CD4-positive, alpha-beta T cell (primary cell): ENCODE measurements at regions not wholly inside any gene's neighbourhood (a gene's known extent, or its start where the extent isn't known, plus 50 kb on each side); places are given as distances from the start of the nearest gene placed in this dataset.

ENCODE experiments used
- ATAC-seq: fragments of 200-7000 bp; cut with Tn5 transposase; one replicate; pipeline ENCODE4 v1.10.0; 2022; ENCODE audit warnings: mild to moderate bottlenecking; ENCODE audit not compliant: poor library complexity
- CTCF ChIA-PET: fragments of 350-600 bp; sonication (Branson Sonifier 250); formaldehyde crosslinking; loops from one replicate; lab custom pipeline; 2021; ENCODE audit warnings: antibody characterized with exemption, inconsistent platforms; lab: Charles Lee
- POLR2A ChIA-PET: fragments of 350-600 bp; sonication (Branson Sonifier 250); formaldehyde crosslinking; loops from one replicate; lab custom pipeline; 2021; ENCODE audit warnings: antibody characterized with exemption, inconsistent platforms; lab: Charles Lee
- DNase-seq, 14 experiments: peaks; one replicate each; pipeline ENCODE4 v3.0.0-alpha.2; 2013 to 2020; ENCODE audit warnings: mixed read lengths in 2 of 14
- H3K27ac ChIP-seq, 2 donors: one replicate each; pipeline versions ENCODE4 v1.5.1 to v1.7.0; 2013; ENCODE audit warnings: low read length in 2 of 2, low read depth in 1 of 2, mild to moderate bottlenecking in 1 of 2
- H3K27me3 ChIP-seq, 2 experiments: 1 replicate in 1 of 2; 2 replicates in 1 of 2; pipeline versions ENCODE4 v1.6.1 to v1.7.0; 2013; ENCODE audit warnings: low read length in 2 of 2, control low read depth in 1 of 2, mild to moderate bottlenecking in 1 of 2, moderate library complexity in 1 of 2; ENCODE audit not compliant: insufficient read depth in 2 of 2, control insufficient read depth in 1 of 2
- H3K36me3 ChIP-seq: one replicate; pipeline ENCODE4 v1.6.1; 2013; ENCODE audit warnings: low read length, control low read depth; ENCODE audit not compliant: insufficient read depth
- H3K4me1 ChIP-seq: one replicate; pipeline ENCODE4 v1.6.1; 2013; ENCODE audit warnings: low read length, control low read depth; ENCODE audit not compliant: insufficient read depth
- H3K4me3 ChIP-seq: one replicate; pipeline ENCODE4 v1.5.1; 2013; ENCODE audit warnings: mild to moderate bottlenecking, low read length, moderate library complexity
- H3K9me3 ChIP-seq, 2 experiments: 1 replicate in 1 of 2; 2 replicates in 1 of 2; pipeline versions ENCODE4 v1.6.1 to v1.7.0; 2013; ENCODE audit warnings: low read length in 2 of 2, mild to moderate bottlenecking in 2 of 2, control low read depth in 1 of 2, moderate library complexity in 1 of 2; ENCODE audit not compliant: control insufficient read depth in 1 of 2, insufficient read depth in 1 of 2
- H3K27ac Mint-ChIP-seq: one replicate; pipeline ENCODE4 v1.8.0; 2020; ENCODE audit warnings: mixed read lengths
- H3K27me3 Mint-ChIP-seq: one replicate; pipeline ENCODE4 v1.8.0; 2021; ENCODE audit warnings: mixed read lengths
- H3K36me3 Mint-ChIP-seq: one replicate; pipeline ENCODE4 v1.8.0; 2021; ENCODE audit warnings: low read depth, mixed read lengths
- H3K4me1 Mint-ChIP-seq: one replicate; pipeline ENCODE4 v1.8.0; 2021; ENCODE audit warnings: low read depth, mixed read lengths
- H3K4me3 Mint-ChIP-seq: one replicate; pipeline ENCODE4 v1.8.0; 2020; ENCODE audit warnings: mild to moderate bottlenecking, mixed read lengths
- H3K9me3 Mint-ChIP-seq: one replicate; pipeline ENCODE4 v1.8.0; 2020; ENCODE audit warnings: mixed read lengths
- CTCF ChIP-seq: fragments of 200-600 bp; IDR thresholded peaks from one replicate; pipeline ENCODE4 v1.8.0; 2022; ENCODE audit warnings: antibody characterized with exemption, mild to moderate bottlenecking
- intact Hi-C, 2 experiments: fragments of 100-400 bp; cut with DNase I in 1 of 2; cut with micrococcal nuclease in 1 of 2; formaldehyde crosslinking; loops; one replicate each; pipeline versions ENCODE4 v1.15.1 to v1.9.0; 2023 to 2025; cut with DNase I, micrococcal nuclease

GRCh38 chr18:41695441-41695840 is 259.6 kb upstream of the PIK3C3 start:
- ChIA-PET POLR2A (no interaction called here), CTCF (no interaction called here)
- Histone ChIP-seq H3K9me3 (no peaks in the 10 kb centered on the region), H3K27ac (no peak overlapping the region), H3K4me1 (no peaks in the 10 kb centered on the region), H3K27me3 (no peaks in the 10 kb centered on the region), H3K36me3 (no peaks in the 10 kb centered on the region), H3K4me3 (no peak overlapping the region)
- Mint-ChIP-seq H3K36me3 (no peaks in the 10 kb centered on the region), H3K27me3 (no peaks in the 10 kb centered on the region), H3K4me1 (no peaks in the 10 kb centered on the region), H3K4me3 (no peak overlapping the region), H3K27ac (no peak overlapping the region), H3K9me3 (no peaks in the 10 kb centered on the region)
- intact Hi-C loops: no loop called here
- TF ChIP-seq CTCF: no peak
- ATAC-seq (no peak), DNase-seq (no peak)

GRCh38 chr18:41693008-41693407 is 262.0 kb upstream of the PIK3C3 start:
- no peak overlapping the region for H3K4me3 Mint-ChIP-seq
- DNase-seq (no peak), ATAC-seq (no peak)
- ChIA-PET CTCF (no interaction called here), POLR2A (no interaction called here)
- no peaks in the 10 kb centered on the region for H3K36me3 Mint-ChIP-seq
- H3K27me3 Mint-ChIP-seq: no peaks in the 10 kb centered on the region
- H3K4me1 Mint-ChIP-seq: no peaks in the 10 kb centered on the region
- no peak overlapping the region for H3K4me3 ChIP-seq
- no peak overlapping the region for H3K27ac Mint-ChIP-seq
- no peaks in the 10 kb centered on the region for H3K27me3 ChIP-seq
- no peaks in the 10 kb centered on the region for H3K4me1 ChIP-seq
- intact Hi-C loops: no loop called here
- no peak overlapping the region for H3K27ac ChIP-seq
- no peaks in the 10 kb centered on the region for H3K36me3 ChIP-seq
- no peak for TF ChIP-seq CTCF
- H3K9me3 Mint-ChIP-seq: peaks cover 2% of the 10 kb centered on the region
- H3K9me3 ChIP-seq: no peaks in the 10 kb centered on the region

GRCh38 chr18:41690332-41691127 is 264.5 kb upstream of the PIK3C3 start:
- H3K4me3 ChIP-seq: no peak overlapping the region
- Mint-ChIP-seq H3K27ac (no peak overlapping the region), H3K27me3 (no peaks in the 10 kb centered on the region), H3K4me1 (no peaks in the 10 kb centered on the region), H3K36me3 (no peaks in the 10 kb centered on the region), H3K4me3 (no peak overlapping the region), H3K9me3 (peaks cover 2% of the 10 kb centered on the region)
- no peak for TF ChIP-seq CTCF
- H3K36me3 ChIP-seq: no peaks in the 10 kb centered on the region
- no peaks in the 10 kb centered on the region for H3K4me1 ChIP-seq
- ChIA-PET CTCF (no interaction called here), POLR2A (no interaction called here)
- ATAC-seq: no peak
- no peaks in the 10 kb centered on the region for H3K27me3 ChIP-seq
- H3K9me3 ChIP-seq: no peaks in the 10 kb centered on the region
- intact Hi-C loops: no loop called here
- DNase-seq: no peak
- no peak overlapping the region for H3K27ac ChIP-seq
